ENCODE measurements at regions not wholly inside any gene's neighbourhood (a gene's known extent, or its start where the extent isn't known, plus 50 kb on each side); places are given as distances from the start of the nearest gene placed in this dataset.

- no TSS peak for BruUV-seq (replicated peaks)
Observed at GRCh38 chr5:124951661-124952060, 205.2 kb upstream of the ZNF608 start.

GRCh38 chr5:124952079-124952478, 205.6 kb upstream of the ZNF608 start:
- no peak for DNase-seq (ENCODE audit: low read depth, low spot score)
- POLR2A ChIA-PET = no interaction called here
- H3K4me1 ChIP-seq (ENCODE audit: control insufficient read depth, extremely low read depth, insufficient read depth, low read length) = peaks cover 9% of the 10 kb centered on the region

More at GRCh38 chr5:124951661-124952060, 205.2 kb upstream of the ZNF608 start:
- no peaks in the 10 kb centered on the region for H4K20me1 ChIP-seq (replicated peaks; ENCODE audit: control insufficient read depth, extremely low read depth, insufficient read depth, low read length)
- no peak overlapping the region for H3K9ac ChIP-seq (replicated peaks; ENCODE audit: extremely low read depth, insufficient read depth, low read length)
- H3K9me1 ChIP-seq (replicated peaks; ENCODE audit: control insufficient read depth, extremely low read depth, insufficient read depth, low read length) = no peaks in the 10 kb centered on the region
- no peak overlapping the region for H3K4me3 ChIP-seq (replicated peaks in 1 of 3; ENCODE audit: insufficient read depth in 1 of 3, low read depth in 1 of 3, low read length in 3 of 3)
- H2AFZ ChIP-seq (ENCODE audit: low read depth, low read length) = no peak overlapping the region
- no peaks in the 10 kb centered on the region for H3K9me3 ChIP-seq (replicated peaks; ENCODE audit: control insufficient read depth, insufficient read depth, low read length)
- dilution Hi-C loops (cut with MboI; ENCODE audit: extremely low pct_ligation_motif_present, low sequenced_read_pairs) = no loop called here
- intact Hi-C loops (cut with micrococcal nuclease) = no loop called here
- ChIA-PET POLR2A (no interaction called here), CTCF (interaction anchor here (0.6 kb wide), 1 partner anchor 134 kb away, joined by 3 read pairs; no protein-coding TSS in a partner anchor)
- no peak for TF ChIP-seq MAX (IDR thresholded peaks at IDR 0.05; ENCODE audit: insufficient read depth, insufficient read length)
- FAIRE-seq (no peak), DNase-seq (ENCODE audit: low read depth, low spot score) (no peak)
- H3K4me1 ChIP-seq (ENCODE audit: control insufficient read depth, extremely low read depth, insufficient read depth, low read length) = peaks cover 9% of the 10 kb centered on the region
- no peak overlapping the region for H3K4me2 ChIP-seq (ENCODE audit: insufficient read depth, low read length)
- H3K27ac ChIP-seq (ENCODE audit: insufficient read depth, low read depth, low read length) = no peak overlapping the region
- no peaks in the 10 kb centered on the region for H3K79me2 ChIP-seq (ENCODE audit: control insufficient read depth, insufficient read depth, low read length)
- H3K27me3 ChIP-seq (ENCODE audit: control insufficient read depth in 2 of 2, insufficient read depth in 2 of 2, low read length in 2 of 2) = no peaks in the 10 kb centered on the region
- no peaks in the 10 kb centered on the region for H3K36me3 ChIP-seq (ENCODE audit: control insufficient read depth in 2 of 2, extremely low read depth in 1 of 2, insufficient read depth in 2 of 2, low read length in 2 of 2)

More at GRCh38 chr5:124952079-124952478, 205.6 kb upstream of the ZNF608 start:
- FAIRE-seq = no peak
- Histone ChIP-seq H2AFZ (ENCODE audit: low read depth, low read length) (no peak overlapping the region), H3K9me3 (replicated peaks; ENCODE audit: control insufficient read depth, insufficient read depth, low read length) (no peaks in the 10 kb centered on the region), H4K20me1 (replicated peaks; ENCODE audit: control insufficient read depth, extremely low read depth, insufficient read depth, low read length) (no peaks in the 10 kb centered on the region), H3K79me2 (ENCODE audit: control insufficient read depth, insufficient read depth, low read length) (no peaks in the 10 kb centered on the region), H3K4me3 (replicated peaks in 1 of 3; ENCODE audit: insufficient read depth in 1 of 3, low read depth in 1 of 3, low read length in 3 of 3) (no peak overlapping the region), H3K9me1 (replicated peaks; ENCODE audit: control insufficient read depth, extremely low read depth, insufficient read depth, low read length) (no peaks in the 10 kb centered on the region), H3K4me2 (ENCODE audit: insufficient read depth, low read length) (no peak overlapping the region), H3K27ac (ENCODE audit: insufficient read depth, low read depth, low read length) (no peak overlapping the region), H3K9ac (replicated peaks; ENCODE audit: extremely low read depth, insufficient read depth, low read length) (no peak overlapping the region), H3K27me3 (ENCODE audit: control insufficient read depth in 2 of 2, insufficient read depth in 2 of 2, low read length in 2 of 2) (no peaks in the 10 kb centered on the region), H3K36me3 (ENCODE audit: control insufficient read depth in 2 of 2, extremely low read depth in 1 of 2, insufficient read depth in 2 of 2, low read length in 2 of 2) (no peaks in the 10 kb centered on the region)
- intact Hi-C loops (cut with micrococcal nuclease) (no loop called here), dilution Hi-C loops (cut with MboI; ENCODE audit: extremely low pct_ligation_motif_present, low sequenced_read_pairs) (no loop called here)
- CTCF ChIA-PET = interaction anchor here (0.6 kb wide), 1 partner anchor 134 kb away, joined by 3 read pairs; no protein-coding TSS in a partner anchor
- TF ChIP-seq MYC (IDR thresholded peaks at IDR 0.05; ENCODE audit: low read depth, low read length) = no peak
- no peak for TF ChIP-seq POLR2A (IDR thresholded peaks at IDR 0.05; ENCODE audit: low read depth, low read length)
- TF ChIP-seq GATA2 (IDR thresholded peaks at IDR 0.05; ENCODE audit: insufficient read depth, insufficient read length, low read depth, low read length) = no peak
- TF ChIP-seq POLR2AphosphoS5 (IDR thresholded peaks at IDR 0.05; ENCODE audit: insufficient read depth, low read depth, low read length) = no peak
- TF ChIP-seq EZH2 (IDR thresholded peaks at IDR 0.05; ENCODE audit: borderline replicate concordance, low read depth, low read length, severe bottlenecking) = no peak
- no peak for TF ChIP-seq CTCF (IDR thresholded peaks at IDR 0.05; ENCODE audit: extremely low read depth in 1 of 2, insufficient read depth in 1 of 2, low read depth in 1 of 2, low read length in 2 of 2)
- no peak for TF ChIP-seq FOS (IDR thresholded peaks at IDR 0.05; ENCODE audit: borderline replicate concordance, insufficient read depth, low read length)
- TF ChIP-seq JUN (IDR thresholded peaks at IDR 0.05; ENCODE audit: borderline replicate concordance, insufficient read depth, insufficient read length, low read depth) = no peak
- no peak for TF ChIP-seq MAX (IDR thresholded peaks at IDR 0.05; ENCODE audit: insufficient read depth, insufficient read length)
- no TSS peak for BruUV-seq (replicated peaks)

Data from endothelial cell of umbilical vein (primary cell).